RWPE2 (cell line): ENCODE measurements at regions not wholly inside any gene's neighbourhood (a gene's known extent, or its start where the extent isn't known, plus 50 kb on each side); places are given as distances from the start of the nearest gene placed in this dataset.

Source experiments
- ATAC-seq: fragments of 200-7000 bp; cut with Tn5 transposase; 3 replicates; pipeline ENCODE4 v1.9.1; 2021; ENCODE audit warnings: low read depth
- DNase-seq: peaks from one replicate; pipeline ENCODE4 v3.0.0-alpha.2; 2020; ENCODE audit warnings: low spot score
- H3K27ac ChIP-seq: fragments of 450-650 bp; 2 replicates; pipeline ENCODE4 v1.5.1; 2017; ENCODE audit warnings: mild to moderate bottlenecking; ENCODE audit not compliant: poor library complexity, severe bottlenecking
- H3K27me3 ChIP-seq: fragments of 250-450 bp; sonication (Bioruptor Pico); 2 replicates; pipeline ENCODE4 v1.5.1; 2021; ENCODE audit warnings: mild to moderate bottlenecking, moderate library complexity; ENCODE audit not compliant: insufficient read depth, poor library complexity, severe bottlenecking
- H3K36me3 ChIP-seq: fragments of 250-450 bp; sonication (Bioruptor Pico); 2 replicates; pipeline ENCODE4 v1.5.1; 2020; ENCODE audit warnings: low read depth, mild to moderate bottlenecking, moderate library complexity
- H3K4me1 ChIP-seq: fragments of 250-450 bp; sonication (Bioruptor Pico); 2 replicates; pipeline ENCODE4 v1.5.1; 2021; ENCODE audit warnings: mild to moderate bottlenecking, moderate library complexity; ENCODE audit not compliant: insufficient read depth, poor library complexity, severe bottlenecking
- H3K4me3 ChIP-seq: fragments of 250-450 bp; sonication (Bioruptor Pico); 2 replicates; pipeline ENCODE4 v1.5.1; 2021; ENCODE audit warnings: mild to moderate bottlenecking, moderate library complexity; ENCODE audit not compliant: severe bottlenecking
- H3K9me3 ChIP-seq: fragments of 250-450 bp; sonication (Bioruptor Pico); 2 replicates; pipeline ENCODE4 v1.5.1; 2021; ENCODE audit warnings: mild to moderate bottlenecking, moderate library complexity; ENCODE audit not compliant: severe bottlenecking
- TF ChIP-seq, protein P1 (sequence below): fragments of 450-650 bp; IDR thresholded peaks from one replicate; pipeline ENCODE4 v1.5.1; 2017; ENCODE audit warnings: mild to moderate bottlenecking, moderate library complexity; ENCODE audit not compliant: poor library complexity, severe bottlenecking

DNA sequence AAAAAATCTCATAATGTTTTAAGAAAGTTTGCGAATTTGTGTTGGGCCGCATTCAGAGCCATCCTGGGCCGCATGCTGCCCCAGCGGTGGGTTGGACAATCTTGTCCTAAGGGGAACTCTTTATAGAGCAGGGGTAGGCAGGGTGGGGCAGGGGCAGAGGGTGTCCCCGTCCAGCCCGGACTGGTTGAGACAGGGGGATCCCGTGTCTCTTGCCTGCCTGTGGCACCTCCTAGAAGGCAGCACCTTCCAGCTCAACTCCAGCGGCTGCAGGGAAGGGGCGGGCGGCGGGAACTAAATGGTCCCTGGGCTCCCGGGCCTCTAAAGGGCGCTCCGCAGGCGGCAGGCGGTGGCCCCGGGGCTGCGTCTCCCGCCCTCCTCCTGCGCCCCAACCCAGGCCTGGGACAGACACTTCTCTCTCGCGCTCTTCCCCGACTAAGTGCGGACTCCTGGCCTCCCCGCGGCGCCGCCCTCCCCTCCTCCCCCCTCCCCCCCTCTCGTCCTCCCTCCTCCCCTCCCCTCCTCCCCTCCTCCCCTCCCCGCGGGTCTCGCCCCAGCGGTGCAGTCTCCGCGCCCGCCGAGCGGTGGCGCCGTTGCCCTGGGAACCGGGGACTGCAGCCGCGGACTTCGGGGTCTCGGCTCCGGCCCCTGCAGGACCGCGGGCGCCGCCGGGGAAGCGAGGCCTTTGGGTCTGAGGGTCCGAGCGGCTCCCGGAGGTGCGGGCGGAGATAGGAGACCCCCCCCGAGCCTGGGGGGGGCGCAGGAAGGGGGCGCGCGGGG, 132.6 kb downstream of the MRPL36 start:
- no peak for DNase-seq
- Histone ChIP-seq H3K27me3 (peaks cover 38% of the 10 kb centered on the region), H3K27ac (no peak overlapping the region)

GRCh38 chr5:1666221-1666620, 133.4 kb downstream of the MRPL36 start:
- DNase-seq, result no peak
- Histone ChIP-seq H3K9me3 (no peaks in the 10 kb centered on the region), H3K27ac (no peak overlapping the region), H3K27me3 (peaks cover 38% of the 10 kb centered on the region), H3K4me1 (no peaks in the 10 kb centered on the region), H3K36me3 (no peaks in the 10 kb centered on the region), H3K4me3 (no peak overlapping the region)
- no peak for ATAC-seq
- TF ChIP-seq, protein P1, sequence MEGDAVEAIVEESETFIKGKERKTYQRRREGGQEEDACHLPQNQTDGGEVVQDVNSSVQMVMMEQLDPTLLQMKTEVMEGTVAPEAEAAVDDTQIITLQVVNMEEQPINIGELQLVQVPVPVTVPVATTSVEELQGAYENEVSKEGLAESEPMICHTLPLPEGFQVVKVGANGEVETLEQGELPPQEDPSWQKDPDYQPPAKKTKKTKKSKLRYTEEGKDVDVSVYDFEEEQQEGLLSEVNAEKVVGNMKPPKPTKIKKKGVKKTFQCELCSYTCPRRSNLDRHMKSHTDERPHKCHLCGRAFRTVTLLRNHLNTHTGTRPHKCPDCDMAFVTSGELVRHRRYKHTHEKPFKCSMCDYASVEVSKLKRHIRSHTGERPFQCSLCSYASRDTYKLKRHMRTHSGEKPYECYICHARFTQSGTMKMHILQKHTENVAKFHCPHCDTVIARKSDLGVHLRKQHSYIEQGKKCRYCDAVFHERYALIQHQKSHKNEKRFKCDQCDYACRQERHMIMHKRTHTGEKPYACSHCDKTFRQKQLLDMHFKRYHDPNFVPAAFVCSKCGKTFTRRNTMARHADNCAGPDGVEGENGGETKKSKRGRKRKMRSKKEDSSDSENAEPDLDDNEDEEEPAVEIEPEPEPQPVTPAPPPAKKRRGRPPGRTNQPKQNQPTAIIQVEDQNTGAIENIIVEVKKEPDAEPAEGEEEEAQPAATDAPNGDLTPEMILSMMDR, result no peak

More for the DNA sequence above, 132.6 kb downstream of the MRPL36 start:
- Histone ChIP-seq H3K9me3 (no peaks in the 10 kb centered on the region), H3K4me1 (no peaks in the 10 kb centered on the region), H3K4me3 (peak overlapping the region; percentile 22), H3K36me3 (no peaks in the 10 kb centered on the region)
- TF ChIP-seq, protein P1, result peak; percentile 7
- ATAC-seq, result peak; percentile 33; the same call in 2 of the 3 replicates

DNA sequence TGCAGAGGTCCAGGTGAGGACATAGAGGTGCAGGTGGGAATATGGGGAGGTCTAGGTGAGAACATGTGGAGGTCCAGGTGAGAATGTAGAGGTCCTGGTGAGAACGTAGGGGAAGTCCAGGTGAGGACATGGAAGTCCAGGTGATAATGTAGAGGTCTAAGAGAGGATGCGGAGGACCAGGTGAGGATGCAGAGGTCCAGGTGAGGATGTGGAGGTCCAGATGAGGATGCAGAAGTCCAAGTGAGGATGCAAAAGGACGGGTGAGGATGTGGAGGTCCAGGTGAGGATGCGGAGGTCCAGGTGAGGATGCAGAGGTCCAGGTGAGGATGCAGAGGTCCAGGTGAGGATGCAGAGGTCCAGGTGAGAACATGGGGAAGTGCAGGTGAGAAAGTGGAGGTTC, 133.8 kb downstream of the MRPL36 start:
- Histone ChIP-seq H3K9me3 (no peaks in the 10 kb centered on the region), H3K4me3 (no peak overlapping the region), H3K27ac (no peak overlapping the region), H3K4me1 (no peaks in the 10 kb centered on the region), H3K27me3 (peaks cover 38% of the 10 kb centered on the region), H3K36me3 (no peaks in the 10 kb centered on the region)
- TF ChIP-seq, protein P1, result no peak
- ATAC-seq (no peak), DNase-seq (no peak)

- H3K27me3 ChIP-seq, result peaks cover 38% of the 10 kb centered on the region
- TF ChIP-seq, protein P1, result no peak
Observed at GRCh38 chr5:1665231-1665630, 134.4 kb downstream of the MRPL36 start.

DNA sequence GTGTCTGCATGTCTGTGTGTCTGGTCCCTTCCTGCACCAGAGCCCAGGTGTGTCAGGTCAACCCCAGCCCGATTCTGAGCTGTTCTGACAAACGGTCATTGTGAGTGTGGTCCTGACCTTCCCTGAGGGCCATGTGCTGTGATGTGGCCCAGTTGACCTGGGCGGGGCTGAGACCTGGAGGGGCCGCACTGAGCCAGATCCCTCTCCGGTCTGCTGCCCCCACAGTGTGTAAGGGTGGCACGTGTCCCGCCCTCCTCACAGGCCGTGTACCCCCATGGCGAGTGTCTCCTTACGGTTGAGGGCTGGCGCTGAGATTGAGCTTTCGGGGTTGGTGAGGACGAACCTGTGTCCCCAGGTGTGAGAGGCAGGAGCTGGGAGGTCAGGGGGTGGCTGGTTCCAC, 136.5 kb downstream of the MRPL36 start:
- no peaks in the 10 kb centered on the region for H3K4me1 ChIP-seq
- no peaks in the 10 kb centered on the region for H3K9me3 ChIP-seq
- peaks cover 42% of the 10 kb centered on the region for H3K27me3 ChIP-seq
- TF ChIP-seq, protein P1, result no peak
- H3K27ac ChIP-seq, result no peak overlapping the region
- no peaks in the 10 kb centered on the region for H3K36me3 ChIP-seq
- no peak overlapping the region for H3K4me3 ChIP-seq
- no peak for DNase-seq
- ATAC-seq, result no peak

More at GRCh38 chr5:1665231-1665630, 134.4 kb downstream of the MRPL36 start:
- no peak overlapping the region for H3K4me3 ChIP-seq
- DNase-seq (no peak), ATAC-seq (no peak)
- H3K27ac ChIP-seq, result no peak overlapping the region
- no peaks in the 10 kb centered on the region for H3K36me3 ChIP-seq
- no peaks in the 10 kb centered on the region for H3K9me3 ChIP-seq
- H3K4me1 ChIP-seq, result no peaks in the 10 kb centered on the region
